Middle frontal gyrus (tissue), 1 donor: ENCODE measurements at regions not wholly inside any gene's neighbourhood (a gene's known extent, or its start where the extent isn't known, plus 50 kb on each side); places are given as distances from the start of the nearest gene placed in this dataset.

ENCODE experiments used
- DNase-seq: peaks from one replicate; pipeline ENCODE4 v3.0.0-alpha.2; 2015; ENCODE audit warnings: low spot score; ENCODE audit errors: extremely low spot score

DNA sequence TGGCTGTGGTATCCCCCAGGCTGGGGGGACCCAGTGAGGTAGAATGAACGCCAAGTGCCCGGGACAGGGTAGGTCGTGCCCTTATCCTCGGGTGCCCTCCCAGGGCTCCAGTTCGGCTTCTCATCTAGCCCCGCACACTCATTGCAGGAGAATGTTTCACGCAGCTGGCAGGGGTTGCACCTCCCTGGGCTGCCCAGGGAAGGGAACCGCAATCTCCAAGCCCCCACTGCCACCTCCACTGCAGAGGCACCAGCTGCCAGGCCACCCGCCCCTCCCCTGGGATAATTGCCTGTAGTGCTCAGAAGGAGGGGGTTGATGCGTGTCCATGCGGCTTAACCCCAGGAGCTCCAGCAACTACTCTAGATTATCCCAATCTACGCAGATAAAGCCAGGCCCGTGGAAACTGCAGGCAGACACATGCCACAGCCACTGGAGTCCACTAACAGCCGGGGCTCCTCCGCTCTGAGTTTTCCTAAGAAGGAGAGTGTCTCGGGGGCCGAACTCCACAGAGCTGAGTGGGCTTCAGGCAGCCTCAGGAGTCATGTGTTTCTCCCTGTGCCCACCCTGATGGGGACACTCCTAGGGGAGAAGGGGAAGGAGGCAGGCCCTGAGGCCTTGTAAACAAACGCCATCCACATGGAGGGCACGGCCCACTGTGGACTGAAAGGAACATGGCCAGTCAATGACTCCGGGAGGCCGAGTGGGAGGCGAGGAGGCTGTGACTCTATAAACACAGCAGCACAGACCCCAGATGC is 137.2 kb upstream of the IQSEC1 start:
- no peak for DNase-seq

DNA sequence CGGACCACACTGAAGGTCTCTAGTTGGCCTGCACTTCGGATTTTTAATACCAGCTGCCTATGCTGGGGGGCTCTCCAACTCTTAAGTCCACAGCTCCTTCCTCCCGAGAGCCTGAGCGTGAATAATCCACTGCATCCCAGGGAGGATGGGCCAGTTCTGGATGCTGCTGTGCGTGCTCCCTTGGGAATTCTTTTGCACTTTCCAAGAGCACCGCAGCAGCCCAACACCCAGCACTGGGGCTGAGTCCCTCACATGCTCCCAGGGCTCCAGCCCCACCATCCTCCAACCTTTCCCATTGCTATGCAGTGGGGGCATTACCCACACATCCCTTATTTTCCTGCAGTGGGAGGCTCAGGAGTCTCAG is 136.4 kb upstream of the IQSEC1 start:
- DNase-seq, result no peak

- no peak for DNase-seq
Observed at GRCh38 chr3:13208706-13209633, 135.7 kb upstream of the IQSEC1 start.

GRCh38 chr3:13207975-13208705 is 134.9 kb upstream of the IQSEC1 start:
- DNase-seq, result no peak

GRCh38 chr3:13207578-13207922 is 134.3 kb upstream of the IQSEC1 start:
- DNase-seq, result no peak

DNA sequence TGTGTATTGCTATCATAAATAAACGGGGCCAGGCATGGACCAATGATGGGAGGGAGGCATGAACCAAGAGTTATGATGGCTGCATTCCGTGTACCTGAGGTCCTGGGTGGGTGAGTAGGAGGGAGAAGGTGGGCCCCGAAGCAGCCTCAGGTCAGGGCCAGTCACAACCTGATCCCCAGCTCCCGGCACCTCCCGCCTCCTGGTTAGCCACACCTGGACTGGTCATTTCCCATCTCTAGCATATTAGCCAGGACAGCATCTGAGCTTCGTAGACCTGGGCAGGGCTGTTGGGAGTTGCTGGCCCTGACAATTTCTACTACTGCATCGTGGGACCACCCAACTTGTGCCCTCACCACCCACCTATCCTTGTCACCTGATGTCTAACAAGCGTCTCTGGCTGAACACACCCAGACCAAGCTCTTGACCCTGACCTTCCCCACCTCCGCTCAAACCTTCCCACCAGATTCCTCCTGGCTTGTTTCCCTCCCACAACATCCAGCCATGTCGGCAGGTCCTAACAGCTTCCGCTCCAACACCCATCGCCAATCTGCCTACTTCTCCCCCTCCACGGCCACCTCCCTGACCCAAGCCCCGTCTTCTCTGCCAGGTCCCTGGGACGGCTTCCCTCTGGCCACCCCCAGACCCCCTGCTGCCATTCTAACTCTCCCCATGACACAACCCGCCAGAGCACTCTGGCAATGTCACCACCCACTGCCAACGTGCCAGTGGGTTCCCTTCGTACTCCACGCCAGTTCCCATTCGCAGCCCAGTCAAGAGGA is 133.8 kb upstream of the IQSEC1 start:
- no peak for DNase-seq

DNA sequence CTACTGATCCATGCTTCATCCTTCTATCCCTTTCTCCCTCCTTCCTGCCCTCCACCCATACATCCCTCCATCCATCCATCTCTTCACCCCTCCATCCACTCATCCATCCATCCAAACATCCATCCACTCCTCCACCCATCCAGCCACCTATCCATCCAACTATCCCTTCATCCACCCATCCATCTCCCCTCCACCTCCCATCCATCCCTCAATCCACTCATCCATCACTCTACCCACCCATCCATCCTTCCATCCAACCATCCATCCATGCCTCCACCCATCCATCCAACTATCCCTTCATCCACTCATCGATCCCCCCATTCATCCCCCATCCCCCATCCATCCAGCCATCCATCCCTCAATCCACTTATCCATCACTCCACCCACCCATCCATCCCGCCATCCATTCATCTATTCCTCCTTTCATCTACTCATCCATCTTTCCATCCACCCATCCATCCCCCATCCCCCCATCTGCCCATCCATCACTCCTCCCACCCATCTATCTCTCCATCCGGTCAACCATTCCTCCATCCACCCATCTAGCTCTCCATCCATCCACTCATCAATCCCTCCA is 132.4 kb upstream of the IQSEC1 start:
- DNase-seq, result no peak

DNA sequence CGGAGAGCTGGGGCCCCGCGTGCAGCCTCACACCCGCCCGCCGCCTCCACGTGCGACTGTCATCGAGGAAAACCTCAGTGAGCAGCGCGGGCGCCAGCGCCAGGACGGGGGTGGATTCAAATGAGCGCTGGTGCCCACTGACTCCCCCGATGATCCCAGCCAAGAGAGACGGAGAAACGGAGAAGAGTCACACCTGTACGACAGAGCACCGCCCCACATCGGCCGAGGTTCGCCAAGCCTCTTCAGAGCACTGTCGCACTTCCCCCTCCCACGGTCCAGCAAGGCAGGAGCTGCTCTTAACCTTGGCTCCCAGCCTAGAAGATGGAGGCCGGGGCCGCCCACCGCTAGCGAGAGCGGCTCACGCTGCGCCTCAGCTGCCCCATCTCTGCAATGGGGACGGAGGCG is 130.9 kb upstream of the IQSEC1 start:
- DNase-seq, result no peak

DNA sequence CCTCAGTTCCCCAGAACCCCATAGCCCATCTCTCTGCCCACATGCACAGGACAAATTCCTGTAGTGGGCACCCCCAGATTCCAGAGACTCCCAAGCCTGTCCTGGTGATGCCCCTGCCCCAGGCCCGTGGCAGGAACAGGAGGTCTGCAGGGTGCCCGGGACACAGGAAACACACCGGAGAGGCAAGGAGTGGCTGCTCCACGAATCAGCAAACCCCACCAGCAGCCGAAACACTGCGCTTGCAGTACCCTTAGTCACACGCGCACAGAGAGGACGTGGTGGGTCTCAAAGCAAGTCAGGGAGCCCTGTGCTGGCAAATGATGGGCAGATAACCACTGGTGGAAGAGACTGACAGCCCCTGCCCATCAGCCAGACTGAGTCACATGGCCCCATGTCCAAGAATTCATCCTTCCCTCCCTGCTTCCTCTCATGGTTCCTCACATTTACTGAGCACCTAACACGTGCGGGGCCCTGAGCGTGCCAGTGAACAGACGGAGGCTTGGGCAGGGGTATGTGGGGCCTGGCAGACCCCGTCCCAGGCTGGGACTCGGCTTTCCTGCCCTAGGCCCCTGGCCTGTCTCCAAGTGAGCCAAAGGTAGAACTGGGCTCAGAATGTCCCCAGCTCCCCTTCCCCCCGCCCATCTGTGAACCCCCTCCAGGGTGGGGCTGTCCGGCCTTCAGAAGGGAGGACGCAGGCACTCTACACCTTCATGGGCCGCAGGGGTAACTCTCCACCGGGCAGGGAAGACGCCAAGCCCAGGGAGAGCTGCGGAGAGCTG is 130.4 kb upstream of the IQSEC1 start:
- DNase-seq, result no peak

- no peak for DNase-seq
Observed at GRCh38 chr3:13202744-13203397, 129.6 kb upstream of the IQSEC1 start.

GRCh38 chr3:13201851-13202250 is 128.6 kb upstream of the IQSEC1 start:
- no peak for DNase-seq

- no peak for DNase-seq
Observed at GRCh38 chr3:13200946-13201345, 127.7 kb upstream of the IQSEC1 start.

DNA sequence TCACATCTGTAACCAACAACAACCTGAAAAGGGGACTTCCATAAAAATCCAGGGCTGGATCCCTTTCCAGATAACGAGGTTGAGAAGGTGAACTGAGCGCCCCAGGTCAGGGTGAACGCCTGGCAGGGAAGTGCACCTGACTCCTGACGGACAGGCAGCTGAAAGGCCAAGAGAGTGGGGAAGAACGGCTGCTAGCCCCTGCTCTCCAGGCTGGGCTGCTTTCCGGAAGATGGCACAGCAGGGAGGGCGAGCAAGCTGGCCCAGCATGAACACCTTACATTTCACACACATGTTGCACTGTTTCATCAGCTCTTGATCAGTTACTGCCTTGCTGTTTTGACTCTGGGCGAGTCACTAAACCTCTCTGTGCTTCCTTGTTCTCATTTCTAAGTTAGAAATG is 127.2 kb upstream of the IQSEC1 start:
- no peak for DNase-seq

- no peak for DNase-seq
Observed at GRCh38 chr3:13199899-13200451, 126.7 kb upstream of the IQSEC1 start.

GRCh38 chr3:13199006-13199776 is 126.0 kb upstream of the IQSEC1 start:
- DNase-seq, result no peak

- DNase-seq, result no peak
Observed at GRCh38 chr3:13198264-13198879, 125.1 kb upstream of the IQSEC1 start.

DNA sequence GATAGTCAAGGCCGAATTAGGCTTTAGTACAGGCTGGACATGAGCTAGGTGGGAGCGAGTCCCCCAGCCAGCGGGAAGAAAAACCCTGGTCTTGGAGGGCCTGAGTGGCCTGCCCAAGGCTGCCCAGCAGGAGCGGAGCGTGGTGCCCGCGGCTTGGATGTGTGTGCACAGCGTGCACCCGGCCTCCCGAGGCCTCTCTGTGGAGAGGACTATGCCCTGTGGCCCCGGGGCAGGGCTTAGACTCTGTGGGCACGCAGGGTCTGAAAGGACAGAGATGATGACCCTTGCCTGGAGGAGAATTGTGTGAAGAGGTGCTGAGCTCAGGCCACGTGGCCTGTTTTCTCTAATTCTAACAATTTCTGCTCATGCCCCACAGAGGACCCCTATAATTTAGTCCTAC is 124.6 kb upstream of the IQSEC1 start:
- DNase-seq, result no peak

- DNase-seq, result no peak
Observed at GRCh38 chr3:13197281-13197680, 124.1 kb upstream of the IQSEC1 start.
